Prostate gland (tissue), 2 donors: ENCODE measurements at regions not wholly inside any gene's neighbourhood (a gene's known extent, or its start where the extent isn't known, plus 50 kb on each side); places are given as distances from the start of the nearest gene placed in this dataset.

Experiments used
- DNase-seq: peaks from one replicate; pipeline ENCODE4 v3.0.0-alpha.2; 2019; ENCODE audit warnings: low spot score
- H3K27ac ChIP-seq, 2 donors: fragments of 200-600 bp; sonication (generic); 2 replicates each; pipeline ENCODE4 v1.5.1; 2017 to 2019
- H3K27me3 ChIP-seq: fragments of 200-600 bp; sonication (generic); replicated peaks from 2 replicates; pipeline ENCODE4 v1.5.1; 2019; ENCODE audit not compliant: insufficient read depth
- H3K36me3 ChIP-seq, 2 donors: fragments of 200-600 bp; sonication (generic); 1 replicate in 1 of 2; 2 replicates in 1 of 2; pipeline versions ENCODE4 v1.5.1 to v1.8.1; 2017 to 2019
- H3K4me1 ChIP-seq: fragments of 200-600 bp; sonication (generic); replicated peaks from 2 replicates; pipeline ENCODE4 v1.5.1; 2019
- H3K4me3 ChIP-seq, 2 donors: fragments of 200-600 bp; sonication (generic); 2 replicates each; pipeline ENCODE4 v1.5.1; 2017 to 2019
- H3K9me3 ChIP-seq: fragments of 200-600 bp; sonication (generic); 2 replicates; pipeline ENCODE4 v1.5.1; 2017
- CTCF ChIP-seq, 4 experiments: fragments of 200-600 bp in 2 of 4; fragments of 450-650 bp in 2 of 4; sonication (generic) in 2 of 4; IDR thresholded peaks; 1 replicate in 3 of 4; 2 replicates in 1 of 4; pipeline ENCODE4 v1.5.1; 2016 to 2019; ENCODE audit warnings: antibody characterized with exemption in 4 of 4, mild to moderate bottlenecking in 2 of 4, moderate library complexity in 2 of 4
- POLR2A ChIP-seq: fragments of 450-650 bp; IDR thresholded peaks from one replicate; pipeline ENCODE4 v1.6.1; 2016; ENCODE audit warnings: antibody characterized with exemption, mild to moderate bottlenecking
- POLR2AphosphoS5 ChIP-seq: sonication (generic); formaldehyde crosslinking; IDR thresholded peaks from one replicate; pipeline ENCODE4 v1.6.1; 2017; ENCODE audit warnings: antibody characterized with exemption
- WGBS: methylation state at CpG from one replicate; pipeline ENCODE4 v1.1.5; 2018; 5-methylcytosine and 5-hydroxymethylcytosine counted together
- intact Hi-C: fragments of 100-400 bp; cut with DNase I; formaldehyde crosslinking; loops from one replicate; pipeline ENCODE4 v1.14.2; 2022

- DNase-seq, result no peak
- Histone ChIP-seq H3K27ac (no peak overlapping the region), H3K36me3 (no peaks in the 10 kb centered on the region), H3K4me3 (no peak overlapping the region), H3K27me3 (no peaks in the 10 kb centered on the region), H3K4me1 (no peaks in the 10 kb centered on the region), H3K9me3 (no peaks in the 10 kb centered on the region)
- TF ChIP-seq POLR2A, result no peak
- no peak for TF ChIP-seq CTCF (IDR thresholded peaks at IDR 0.05)
- TF ChIP-seq POLR2AphosphoS5, result no peak
- intact Hi-C loops, result no loop called here
- WGBS, result 69% methylated on average over 2 of the region's 2 CpGs
Measured at GRCh38 chr13:47326061-47326460, 429.2 kb upstream of the HTR2A start.

GRCh38 chr13:47317356-47317755, 420.5 kb upstream of the HTR2A start:
- TF ChIP-seq POLR2AphosphoS5 (no peak), POLR2A (no peak), CTCF (IDR thresholded peaks at IDR 0.05) (no peak)
- Histone ChIP-seq H3K27me3 (no peaks in the 10 kb centered on the region), H3K4me3 (no peak overlapping the region), H3K27ac (no peak overlapping the region), H3K9me3 (no peaks in the 10 kb centered on the region), H3K36me3 (no peaks in the 10 kb centered on the region), H3K4me1 (no peaks in the 10 kb centered on the region)
- 62% methylated on average over 3 of the region's 3 CpGs for WGBS
- intact Hi-C loops, result no loop called here
- no peak for DNase-seq

- 50% methylated on average over 1 of the region's 1 CpG for WGBS
Measured at GRCh38 chr13:47310401-47310800, 413.5 kb upstream of the HTR2A start.

GRCh38 chr13:47306991-47307390, 410.1 kb upstream of the HTR2A start:
- H3K27ac ChIP-seq, result no peak overlapping the region
- TF ChIP-seq POLR2A (no peak), CTCF (IDR thresholded peaks at IDR 0.05) (no peak), POLR2AphosphoS5 (no peak)
- no peaks in the 10 kb centered on the region for H3K36me3 ChIP-seq
- H3K4me1 ChIP-seq, result no peaks in the 10 kb centered on the region
- H3K4me3 ChIP-seq, result no peak overlapping the region
- H3K9me3 ChIP-seq, result no peaks in the 10 kb centered on the region
- intact Hi-C loops, result no loop called here
- no peak for DNase-seq
- H3K27me3 ChIP-seq, result no peaks in the 10 kb centered on the region

More at GRCh38 chr13:47310401-47310800, 413.5 kb upstream of the HTR2A start:
- no peaks in the 10 kb centered on the region for H3K4me1 ChIP-seq
- no peak overlapping the region for H3K27ac ChIP-seq
- no peak overlapping the region for H3K4me3 ChIP-seq
- no peaks in the 10 kb centered on the region for H3K9me3 ChIP-seq
- no peaks in the 10 kb centered on the region for H3K27me3 ChIP-seq
- intact Hi-C loops, result no loop called here
- TF ChIP-seq POLR2A, result no peak
- no peak for TF ChIP-seq POLR2AphosphoS5
- no peak for TF ChIP-seq CTCF (IDR thresholded peaks at IDR 0.05)
- no peaks in the 10 kb centered on the region for H3K36me3 ChIP-seq
- DNase-seq, result no peak

GRCh38 chr13:47303626-47304025, 406.8 kb upstream of the HTR2A start:
- H3K27ac ChIP-seq, result no peak overlapping the region
- TF ChIP-seq CTCF (IDR thresholded peaks at IDR 0.05) (no peak), POLR2AphosphoS5 (no peak), POLR2A (no peak)
- no peaks in the 10 kb centered on the region for H3K9me3 ChIP-seq
- no peaks in the 10 kb centered on the region for H3K36me3 ChIP-seq
- intact Hi-C loops, result no loop called here
- no peaks in the 10 kb centered on the region for H3K27me3 ChIP-seq
- H3K4me3 ChIP-seq, result no peak overlapping the region
- H3K4me1 ChIP-seq, result no peaks in the 10 kb centered on the region
- DNase-seq, result no peak
